KOPT-K1 (cell line): ENCODE measurements at regions not wholly inside any gene's neighbourhood (a gene's known extent, or its start where the extent isn't known, plus 50 kb on each side); places are given as distances from the start of the nearest gene placed in this dataset.
A peak's percentile ranks its signal among the peaks of the same experiment; 100 is the strongest.

Source experiments
- H3K27ac ChIP-seq: fragments of 200-600 bp; sonication (generic); 2 replicates; pipeline ENCODE4 v1.5.1; 2016; ENCODE audit warnings: antibody characterized with exemption, mild to moderate bottlenecking, low read depth, low read length; ENCODE audit not compliant: poor library complexity, severe bottlenecking
- H3K36me3 ChIP-seq: fragments of 200-600 bp; sonication (generic); 2 replicates; pipeline ENCODE4 v1.5.1; 2017; ENCODE audit warnings: antibody characterized with exemption, mild to moderate bottlenecking, low read length, moderate library complexity; ENCODE audit not compliant: insufficient read depth
- H3K9me3 ChIP-seq: fragments of 200-600 bp; sonication (generic); 2 replicates; pipeline ENCODE4 v1.5.1; 2017; ENCODE audit warnings: antibody characterized with exemption, low read length, mild to moderate bottlenecking; ENCODE audit not compliant: insufficient read depth, poor library complexity, severe bottlenecking

- H3K9me3 ChIP-seq, result no peaks in the 10 kb centered on the region
- peak overlapping the region; percentile 82 for H3K27ac ChIP-seq
- H3K36me3 ChIP-seq, result no peaks in the 10 kb centered on the region
Observed at GRCh38 chr5:110105692-110106091, 416.0 kb downstream of the MAN2A1 start.

GRCh38 chr5:110106750-110107149, 417.0 kb downstream of the MAN2A1 start:
- no peaks in the 10 kb centered on the region for H3K9me3 ChIP-seq
- H3K27ac ChIP-seq, result peak overlapping the region; percentile 82
- H3K36me3 ChIP-seq, result no peaks in the 10 kb centered on the region

- Histone ChIP-seq H3K27ac (peak overlapping the region; percentile 82), H3K36me3 (no peaks in the 10 kb centered on the region), H3K9me3 (no peaks in the 10 kb centered on the region)
Observed at GRCh38 chr5:110108520-110108919, 418.8 kb downstream of the MAN2A1 start.

GRCh38 chr5:110109667-110110066, 419.9 kb downstream of the MAN2A1 start:
- no peak overlapping the region for H3K27ac ChIP-seq
- no peaks in the 10 kb centered on the region for H3K36me3 ChIP-seq

GRCh38 chr5:110112348-110112747, 422.6 kb downstream of the MAN2A1 start:
- Histone ChIP-seq H3K27ac (no peak overlapping the region), H3K36me3 (no peaks in the 10 kb centered on the region), H3K9me3 (peaks cover 12% of the 10 kb centered on the region)

More at GRCh38 chr5:110109667-110110066, 419.9 kb downstream of the MAN2A1 start:
- no peaks in the 10 kb centered on the region for H3K9me3 ChIP-seq

GRCh38 chr5:110115503-110115902, 425.8 kb downstream of the MAN2A1 start:
- no peak overlapping the region for H3K27ac ChIP-seq
- peaks cover 26% of the 10 kb centered on the region for H3K9me3 ChIP-seq
- H3K36me3 ChIP-seq, result no peaks in the 10 kb centered on the region

GRCh38 chr5:110116539-110116938, 426.8 kb downstream of the MAN2A1 start:
- H3K9me3 ChIP-seq, result peaks cover 26% of the 10 kb centered on the region
- no peak overlapping the region for H3K27ac ChIP-seq

GRCh38 chr5:110134963-110135935, 445.5 kb downstream of the MAN2A1 start:
- Histone ChIP-seq H3K36me3 (no peaks in the 10 kb centered on the region), H3K27ac (no peak overlapping the region), H3K9me3 (peaks cover 52% of the 10 kb centered on the region)

More at GRCh38 chr5:110116539-110116938, 426.8 kb downstream of the MAN2A1 start:
- no peaks in the 10 kb centered on the region for H3K36me3 ChIP-seq

GRCh38 chr5:110150199-110150598, 460.5 kb downstream of the MAN2A1 start:
- Histone ChIP-seq H3K36me3 (no peaks in the 10 kb centered on the region), H3K9me3 (no peaks in the 10 kb centered on the region), H3K27ac (no peak overlapping the region)

- H3K9me3 ChIP-seq, result no peaks in the 10 kb centered on the region
- no peak overlapping the region for H3K27ac ChIP-seq
Observed at GRCh38 chr5:110159202-110159601, 469.5 kb downstream of the MAN2A1 start.

GRCh38 chr5:110161162-110161561, 471.4 kb downstream of the MAN2A1 start:
- no peaks in the 10 kb centered on the region for H3K9me3 ChIP-seq
- no peaks in the 10 kb centered on the region for H3K36me3 ChIP-seq
- H3K27ac ChIP-seq, result no peak overlapping the region

More at GRCh38 chr5:110159202-110159601, 469.5 kb downstream of the MAN2A1 start:
- H3K36me3 ChIP-seq, result no peaks in the 10 kb centered on the region

- Histone ChIP-seq H3K27ac (no peak overlapping the region), H3K36me3 (no peaks in the 10 kb centered on the region), H3K9me3 (peaks cover 3% of the 10 kb centered on the region)
Observed at GRCh38 chr5:110165366-110165765, 475.6 kb downstream of the MAN2A1 start.

GRCh38 chr5:110167384-110167783, 477.7 kb downstream of the MAN2A1 start:
- peaks cover 13% of the 10 kb centered on the region for H3K9me3 ChIP-seq
- no peak overlapping the region for H3K27ac ChIP-seq
- H3K36me3 ChIP-seq, result no peaks in the 10 kb centered on the region

GRCh38 chr5:110169461-110169860, 479.7 kb downstream of the MAN2A1 start:
- H3K27ac ChIP-seq, result no peak overlapping the region
- peaks cover 13% of the 10 kb centered on the region for H3K9me3 ChIP-seq
- no peaks in the 10 kb centered on the region for H3K36me3 ChIP-seq

- no peaks in the 10 kb centered on the region for H3K36me3 ChIP-seq
- no peak overlapping the region for H3K27ac ChIP-seq
- no peaks in the 10 kb centered on the region for H3K9me3 ChIP-seq
Observed at GRCh38 chr5:110177729-110178128, 488.0 kb downstream of the MAN2A1 start.

- H3K36me3 ChIP-seq, result no peaks in the 10 kb centered on the region
- no peak overlapping the region for H3K27ac ChIP-seq
- no peaks in the 10 kb centered on the region for H3K9me3 ChIP-seq
Observed at GRCh38 chr5:110179321-110179720, 489.6 kb downstream of the MAN2A1 start.
